ENCODE measurements at regions not wholly inside any gene's neighbourhood (a gene's known extent, or its start where the extent isn't known, plus 50 kb on each side); places are given as distances from the start of the nearest gene placed in this dataset.

GRCh38 chr3:73894474-73895213, 269.9 kb upstream of the PDZRN3 start:
- no peaks in the 10 kb centered on the region for H3K9me3 ChIP-seq (ENCODE audit: control insufficient read depth, low read length)
- no peaks in the 10 kb centered on the region for H3K4me1 ChIP-seq (ENCODE audit: control insufficient read depth, insufficient read depth, low read length, poor library complexity, severe bottlenecking)
- WGBS, 2 experiments (ENCODE audit: insufficient coverage in 2 of 2): 81 to 100% methylated on average over 1 to 2 of the region's 3 CpGs
- H3K4me3 ChIP-seq (ENCODE audit: extremely low read depth, insufficient read depth, low read length, poor library complexity, severe bottlenecking): no peak overlapping the region
- H3K36me3 ChIP-seq (ENCODE audit: control insufficient read depth, insufficient read depth, low read length): no peaks in the 10 kb centered on the region
- no peak overlapping the region for H3K27ac ChIP-seq (ENCODE audit: low read depth, low read length, severe bottlenecking)

GRCh38 chr3:73893089-73893488, 268.3 kb upstream of the PDZRN3 start:
- Histone ChIP-seq H3K36me3 (ENCODE audit: control insufficient read depth, insufficient read depth, low read length) (no peaks in the 10 kb centered on the region), H3K4me3 (ENCODE audit: extremely low read depth, insufficient read depth, low read length, poor library complexity, severe bottlenecking) (no peak overlapping the region), H3K4me1 (ENCODE audit: control insufficient read depth, insufficient read depth, low read length, poor library complexity, severe bottlenecking) (no peaks in the 10 kb centered on the region), H3K9me3 (ENCODE audit: control insufficient read depth, low read length) (no peaks in the 10 kb centered on the region), H3K27ac (ENCODE audit: low read depth, low read length, severe bottlenecking) (no peak overlapping the region)
- WGBS, 2 experiments (ENCODE audit: insufficient coverage in 2 of 2): no CpG with 5 or more reads among the region's 2 CpGs

GRCh38 chr3:73885862-73886261, 261.1 kb upstream of the PDZRN3 start:
- Histone ChIP-seq H3K36me3 (ENCODE audit: control insufficient read depth, insufficient read depth, low read length) (no peaks in the 10 kb centered on the region), H3K27ac (ENCODE audit: low read depth, low read length, severe bottlenecking) (no peak overlapping the region), H3K4me3 (ENCODE audit: extremely low read depth, insufficient read depth, low read length, poor library complexity, severe bottlenecking) (no peak overlapping the region), H3K4me1 (ENCODE audit: control insufficient read depth, insufficient read depth, low read length, poor library complexity, severe bottlenecking) (no peaks in the 10 kb centered on the region), H3K9me3 (ENCODE audit: control insufficient read depth, low read length) (no peaks in the 10 kb centered on the region)
- 100% methylated on average over 1 of the region's 1 CpG; no CpG with 5 or more reads in 1 of the 2 experiments for WGBS, 2 experiments (ENCODE audit: insufficient coverage in 2 of 2)

GRCh38 chr3:73884361-73884760, 259.6 kb upstream of the PDZRN3 start:
- no peak overlapping the region for H3K27ac ChIP-seq (ENCODE audit: low read depth, low read length, severe bottlenecking)
- WGBS, 2 experiments (ENCODE audit: insufficient coverage in 2 of 2): 89 to 100% methylated on average over 2 of the region's 3 CpGs
- no peaks in the 10 kb centered on the region for H3K9me3 ChIP-seq (ENCODE audit: control insufficient read depth, low read length)
- H3K36me3 ChIP-seq (ENCODE audit: control insufficient read depth, insufficient read depth, low read length): no peaks in the 10 kb centered on the region
- no peaks in the 10 kb centered on the region for H3K4me1 ChIP-seq (ENCODE audit: control insufficient read depth, insufficient read depth, low read length, poor library complexity, severe bottlenecking)
- H3K4me3 ChIP-seq (ENCODE audit: extremely low read depth, insufficient read depth, low read length, poor library complexity, severe bottlenecking): no peak overlapping the region

GRCh38 chr3:73883497-73883896, 258.8 kb upstream of the PDZRN3 start:
- Histone ChIP-seq H3K4me1 (ENCODE audit: control insufficient read depth, insufficient read depth, low read length, poor library complexity, severe bottlenecking) (no peaks in the 10 kb centered on the region), H3K4me3 (ENCODE audit: extremely low read depth, insufficient read depth, low read length, poor library complexity, severe bottlenecking) (no peak overlapping the region), H3K36me3 (ENCODE audit: control insufficient read depth, insufficient read depth, low read length) (no peaks in the 10 kb centered on the region), H3K27ac (ENCODE audit: low read depth, low read length, severe bottlenecking) (no peak overlapping the region), H3K9me3 (ENCODE audit: control insufficient read depth, low read length) (no peaks in the 10 kb centered on the region)

- H3K27ac ChIP-seq (ENCODE audit: low read depth, low read length, severe bottlenecking): no peak overlapping the region
- no peaks in the 10 kb centered on the region for H3K9me3 ChIP-seq (ENCODE audit: control insufficient read depth, low read length)
- H3K4me1 ChIP-seq (ENCODE audit: control insufficient read depth, insufficient read depth, low read length, poor library complexity, severe bottlenecking): no peaks in the 10 kb centered on the region
- 75 to 78% methylated on average over 4 of the region's 4 CpGs for WGBS, 2 experiments (ENCODE audit: insufficient coverage in 2 of 2)
- no peaks in the 10 kb centered on the region for H3K36me3 ChIP-seq (ENCODE audit: control insufficient read depth, insufficient read depth, low read length)
- no peak overlapping the region for H3K4me3 ChIP-seq (ENCODE audit: extremely low read depth, insufficient read depth, low read length, poor library complexity, severe bottlenecking)
Measured at GRCh38 chr3:73874606-73875369, 250.0 kb upstream of the PDZRN3 start.

GRCh38 chr3:73874161-73874560, 249.4 kb upstream of the PDZRN3 start:
- WGBS, 2 experiments (ENCODE audit: insufficient coverage in 2 of 2): 73% methylated on average over 3 of the region's 4 CpGs; no CpG with 5 or more reads in 1 of the 2 experiments

GRCh38 chr3:73868688-73869315, 244.1 kb upstream of the PDZRN3 start:
- no CpG with 5 or more reads among the region's 3 CpGs for WGBS, 2 experiments (ENCODE audit: insufficient coverage in 2 of 2)
- no peak overlapping the region for H3K4me3 ChIP-seq (ENCODE audit: extremely low read depth, insufficient read depth, low read length, poor library complexity, severe bottlenecking)

More at GRCh38 chr3:73874161-73874560, 249.4 kb upstream of the PDZRN3 start:
- no peaks in the 10 kb centered on the region for H3K36me3 ChIP-seq (ENCODE audit: control insufficient read depth, insufficient read depth, low read length)
- no peak overlapping the region for H3K27ac ChIP-seq (ENCODE audit: low read depth, low read length, severe bottlenecking)
- no peaks in the 10 kb centered on the region for H3K4me1 ChIP-seq (ENCODE audit: control insufficient read depth, insufficient read depth, low read length, poor library complexity, severe bottlenecking)
- H3K9me3 ChIP-seq (ENCODE audit: control insufficient read depth, low read length): no peaks in the 10 kb centered on the region
- no peak overlapping the region for H3K4me3 ChIP-seq (ENCODE audit: extremely low read depth, insufficient read depth, low read length, poor library complexity, severe bottlenecking)

GRCh38 chr3:73867524-73867923, 242.8 kb upstream of the PDZRN3 start:
- no CpG with 5 or more reads among the region's 3 CpGs for WGBS, 2 experiments (ENCODE audit: insufficient coverage in 2 of 2)
- Histone ChIP-seq H3K27ac (ENCODE audit: low read depth, low read length, severe bottlenecking) (no peak overlapping the region), H3K4me1 (ENCODE audit: control insufficient read depth, insufficient read depth, low read length, poor library complexity, severe bottlenecking) (no peaks in the 10 kb centered on the region), H3K36me3 (ENCODE audit: control insufficient read depth, insufficient read depth, low read length) (no peaks in the 10 kb centered on the region), H3K9me3 (ENCODE audit: control insufficient read depth, low read length) (no peaks in the 10 kb centered on the region), H3K4me3 (ENCODE audit: extremely low read depth, insufficient read depth, low read length, poor library complexity, severe bottlenecking) (no peak overlapping the region)

More at GRCh38 chr3:73868688-73869315, 244.1 kb upstream of the PDZRN3 start:
- no peaks in the 10 kb centered on the region for H3K4me1 ChIP-seq (ENCODE audit: control insufficient read depth, insufficient read depth, low read length, poor library complexity, severe bottlenecking)
- H3K27ac ChIP-seq (ENCODE audit: low read depth, low read length, severe bottlenecking): no peak overlapping the region
- no peaks in the 10 kb centered on the region for H3K9me3 ChIP-seq (ENCODE audit: control insufficient read depth, low read length)
- H3K36me3 ChIP-seq (ENCODE audit: control insufficient read depth, insufficient read depth, low read length): no peaks in the 10 kb centered on the region

- Histone ChIP-seq H3K27ac (ENCODE audit: low read depth, low read length, severe bottlenecking) (no peak overlapping the region), H3K36me3 (ENCODE audit: control insufficient read depth, insufficient read depth, low read length) (no peaks in the 10 kb centered on the region), H3K4me3 (ENCODE audit: extremely low read depth, insufficient read depth, low read length, poor library complexity, severe bottlenecking) (no peak overlapping the region), H3K4me1 (ENCODE audit: control insufficient read depth, insufficient read depth, low read length, poor library complexity, severe bottlenecking) (no peaks in the 10 kb centered on the region), H3K9me3 (ENCODE audit: control insufficient read depth, low read length) (no peaks in the 10 kb centered on the region)
- WGBS, 2 experiments (ENCODE audit: insufficient coverage in 2 of 2): 95 to 100% methylated on average over 2 of the region's 2 CpGs
Measured at GRCh38 chr3:73866846-73867245, 242.1 kb upstream of the PDZRN3 start.
